ENCODE measurements at regions not wholly inside any gene's neighbourhood (a gene's known extent, or its start where the extent isn't known, plus 50 kb on each side); places are given as distances from the start of the nearest gene placed in this dataset.

DNA sequence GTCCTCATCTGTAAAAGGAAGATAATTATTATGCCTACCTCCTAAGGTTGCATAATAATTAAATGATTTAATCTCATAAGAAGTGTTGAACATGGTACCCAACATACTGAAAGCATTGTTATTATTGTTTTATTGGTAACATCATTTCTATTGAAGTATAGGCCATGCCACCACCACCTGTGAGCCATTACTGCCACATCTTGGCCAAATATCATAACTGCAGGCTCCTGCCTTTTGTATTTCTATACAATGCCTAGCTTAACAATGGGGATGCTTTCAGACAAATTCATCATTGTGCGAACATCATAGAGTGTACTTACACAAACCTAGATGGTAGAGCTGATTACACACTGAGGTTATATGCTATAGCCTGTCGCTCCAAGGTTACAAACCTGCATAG is 61.1 kb upstream of the NPSR1 start:
- Mint-ChIP-seq H3K9me3 (peaks cover 5% of the 10 kb centered on the region), H3K4me1 (no peaks in the 10 kb centered on the region), H3K36me3 (ENCODE audit: low read depth) (no peaks in the 10 kb centered on the region), H3K27ac (no peak overlapping the region), H3K4me3 (no peak overlapping the region), H3K27me3 (no peaks in the 10 kb centered on the region)
- ChIA-PET POLR2A (no interaction called here), CTCF (no interaction called here)
- intact Hi-C loops (cut with micrococcal nuclease), result no loop called here
- ATAC-seq (ENCODE audit: low read depth), result no peak
- DNase-seq, result no peak
- no peak for TF ChIP-seq CTCF (IDR thresholded peaks at IDR 0.05)

- Mint-ChIP-seq H3K4me3 (no peak overlapping the region), H3K4me1 (no peaks in the 10 kb centered on the region), H3K9me3 (no peaks in the 10 kb centered on the region), H3K27ac (no peak overlapping the region), H3K36me3 (ENCODE audit: low read depth) (no peaks in the 10 kb centered on the region), H3K27me3 (no peaks in the 10 kb centered on the region)
- DNase-seq, result no peak
- ChIA-PET POLR2A (no interaction called here), CTCF (no interaction called here)
- intact Hi-C loops (cut with micrococcal nuclease), result no loop called here
- no peak for TF ChIP-seq CTCF (IDR thresholded peaks at IDR 0.05)
- ATAC-seq (ENCODE audit: low read depth), result no peak
Observed at GRCh38 chr7:34603711-34604444, 54.1 kb upstream of the NPSR1 start.
